ENCODE measurements at regions not wholly inside any gene's neighbourhood (a gene's known extent, or its start where the extent isn't known, plus 50 kb on each side); places are given as distances from the start of the nearest gene placed in this dataset.
A peak's percentile ranks its signal among the peaks of the same experiment; 100 is the strongest.
"Not testable (repeated sequence)": the region's sequence is repeated elsewhere in the genome, so short reads cannot be mapped to it uniquely, and the experiment has no call there.

GRCh38 chr14:21902561-21903181 is 229.1 kb upstream of the OR4E1 start:
- Histone ChIP-seq H3K9me3 (ENCODE audit: control insufficient read depth in 2 of 2, insufficient read depth in 1 of 2, low read length in 1 of 2) (peaks cover 0 to 7% of the 10 kb centered on the region in 2 donors), H3K4me1 (ENCODE audit: control insufficient read depth in 2 of 2, insufficient read depth in 2 of 2, low read length in 2 of 2) (peaks cover 3 to 17% of the 10 kb centered on the region in 2 donors), H3K27me3 (ENCODE audit: control insufficient read depth in 2 of 2, insufficient read depth in 1 of 2, low read length in 1 of 2) (no peaks in the 10 kb centered on the region), H3K4me3 (ENCODE audit: low read length in 2 of 2) (peak overlapping the region; percentile 36 to 39), H3K36me3 (ENCODE audit: control insufficient read depth in 2 of 2, insufficient read depth in 2 of 2, low read length in 1 of 2) (no peaks in the 10 kb centered on the region), H3K27ac (ENCODE audit: low read depth in 1 of 2, low read length in 1 of 2) (peak overlapping the region; percentile 84)
- peak in 1 of 9 donors; percentile 78 for DNase-seq (ENCODE audit: low read depth in 6 of 9, low spot score in 9 of 9)
- 54% methylated on average over 4 of the region's 4 CpGs for WGBS

DNA sequence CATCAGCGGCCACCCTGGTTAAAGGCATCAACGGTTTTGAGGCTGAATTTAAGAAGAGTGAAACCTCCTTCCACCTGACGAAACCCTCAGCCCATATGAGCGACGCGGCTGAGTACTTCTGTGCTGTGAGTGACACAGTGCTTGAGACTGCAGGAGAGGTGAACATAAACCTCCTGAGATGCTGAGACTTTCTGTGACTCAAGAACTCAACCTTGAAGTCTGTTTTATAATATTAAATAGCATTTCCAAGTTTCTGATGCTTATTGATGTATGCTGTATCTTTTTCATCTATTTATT is 221.2 kb upstream of the OR4E1 start:
- peak overlapping the region; percentile 20 to 21 for H3K4me3 ChIP-seq (ENCODE audit: low read length in 2 of 2)
- not testable (repeated sequence) for H3K9me3 ChIP-seq (ENCODE audit: control insufficient read depth in 2 of 2, insufficient read depth in 1 of 2, low read length in 1 of 2); H3K4me1 ChIP-seq (ENCODE audit: control insufficient read depth in 2 of 2, insufficient read depth in 2 of 2, low read length in 2 of 2); H3K36me3 ChIP-seq (ENCODE audit: control insufficient read depth in 2 of 2, insufficient read depth in 2 of 2, low read length in 1 of 2); H3K27me3 ChIP-seq (ENCODE audit: control insufficient read depth in 2 of 2, insufficient read depth in 1 of 2, low read length in 1 of 2)
- WGBS: 62% methylated on average over 6 of the region's 6 CpGs
- peak in 1 of 9 donors; percentile 46 for DNase-seq (ENCODE audit: low read depth in 6 of 9, low spot score in 9 of 9)
- H3K27ac ChIP-seq (ENCODE audit: low read depth in 1 of 2, low read length in 1 of 2): peak overlapping the region in 1 of 2 donors; percentile 26

DNA sequence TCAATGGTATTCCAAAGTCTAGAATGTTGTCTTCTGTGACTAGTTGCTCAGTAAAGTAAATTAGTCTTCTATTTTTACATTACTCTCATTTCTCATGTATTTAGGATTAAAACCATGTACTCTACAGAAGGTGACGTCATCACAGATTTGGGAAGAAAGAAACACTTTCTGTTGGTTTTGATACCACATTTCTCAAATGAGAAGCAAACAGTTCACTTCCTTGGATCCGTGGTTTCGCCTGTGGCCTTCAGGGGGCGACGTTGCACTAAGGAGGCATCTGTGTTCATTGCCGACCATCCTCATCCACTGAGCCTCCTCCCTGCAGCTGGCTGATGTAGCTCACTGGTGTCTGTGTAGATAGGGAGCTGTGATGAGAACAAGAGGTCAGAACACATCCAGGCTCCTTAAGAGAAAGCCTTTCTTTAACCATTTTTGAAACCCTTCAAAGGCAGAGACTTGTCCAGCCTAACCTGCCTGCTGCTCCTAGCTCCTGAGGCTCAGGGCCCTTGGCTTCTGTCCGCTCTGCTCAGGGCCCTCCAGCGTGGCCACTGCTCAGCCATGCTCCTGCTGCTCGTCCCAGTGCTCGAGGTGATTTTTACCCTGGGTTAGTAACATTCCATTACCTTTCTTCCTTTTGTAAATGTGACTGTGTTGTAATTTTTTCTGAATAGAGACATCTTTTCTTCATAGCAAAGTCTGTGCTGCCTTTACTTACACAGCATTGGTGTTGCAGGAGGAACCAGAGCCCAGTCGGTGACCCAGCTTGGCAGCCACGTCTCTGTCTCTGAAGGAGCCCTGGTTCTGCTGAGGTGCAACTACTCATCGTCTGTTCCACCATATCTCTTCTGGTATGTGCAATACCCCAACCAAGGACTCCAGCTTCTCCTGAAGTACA is 220.6 kb upstream of the OR4E1 start:
- DNase-seq (ENCODE audit: low read depth in 6 of 9, low spot score in 9 of 9): peak in 3 of 9 donors; percentile 52 to 80 (median 71)
- no peaks in the 10 kb centered on the region for H3K36me3 ChIP-seq (ENCODE audit: control insufficient read depth in 2 of 2, insufficient read depth in 2 of 2, low read length in 1 of 2)
- H3K27me3 ChIP-seq (ENCODE audit: control insufficient read depth in 2 of 2, insufficient read depth in 1 of 2, low read length in 1 of 2): no peaks in the 10 kb centered on the region
- 57% methylated on average over 13 of the region's 13 CpGs for WGBS
- peaks cover 0 to 10% of the 10 kb centered on the region in 2 donors for H3K4me1 ChIP-seq (ENCODE audit: control insufficient read depth in 2 of 2, insufficient read depth in 2 of 2, low read length in 2 of 2)
- peak overlapping the region; percentile 20 to 21 for H3K4me3 ChIP-seq (ENCODE audit: low read length in 2 of 2)
- H3K9me3 ChIP-seq (ENCODE audit: control insufficient read depth in 2 of 2, insufficient read depth in 1 of 2, low read length in 1 of 2): no peaks in the 10 kb centered on the region
- H3K27ac ChIP-seq (ENCODE audit: low read depth in 1 of 2, low read length in 1 of 2): peak overlapping the region; percentile 26 to 59

GRCh38 chr14:21891921-21892320 is 218.3 kb upstream of the OR4E1 start:
- H3K27me3 ChIP-seq (ENCODE audit: control insufficient read depth in 2 of 2, insufficient read depth in 1 of 2, low read length in 1 of 2): no peaks in the 10 kb centered on the region
- no peak for DNase-seq (ENCODE audit: low read depth in 6 of 9, low spot score in 9 of 9)
- no peaks in the 10 kb centered on the region for H3K9me3 ChIP-seq (ENCODE audit: control insufficient read depth in 2 of 2, insufficient read depth in 1 of 2, low read length in 1 of 2)
- H3K4me1 ChIP-seq (ENCODE audit: control insufficient read depth in 2 of 2, insufficient read depth in 2 of 2, low read length in 2 of 2): peaks cover 8 to 20% of the 10 kb centered on the region in 2 donors
- H3K4me3 ChIP-seq (ENCODE audit: low read length in 2 of 2): no peak overlapping the region
- H3K27ac ChIP-seq (ENCODE audit: low read depth in 1 of 2, low read length in 1 of 2): no peak overlapping the region
- WGBS: 98% methylated on average over 1 of the region's 1 CpG
- no peaks in the 10 kb centered on the region for H3K36me3 ChIP-seq (ENCODE audit: control insufficient read depth in 2 of 2, insufficient read depth in 2 of 2, low read length in 1 of 2)

DNA sequence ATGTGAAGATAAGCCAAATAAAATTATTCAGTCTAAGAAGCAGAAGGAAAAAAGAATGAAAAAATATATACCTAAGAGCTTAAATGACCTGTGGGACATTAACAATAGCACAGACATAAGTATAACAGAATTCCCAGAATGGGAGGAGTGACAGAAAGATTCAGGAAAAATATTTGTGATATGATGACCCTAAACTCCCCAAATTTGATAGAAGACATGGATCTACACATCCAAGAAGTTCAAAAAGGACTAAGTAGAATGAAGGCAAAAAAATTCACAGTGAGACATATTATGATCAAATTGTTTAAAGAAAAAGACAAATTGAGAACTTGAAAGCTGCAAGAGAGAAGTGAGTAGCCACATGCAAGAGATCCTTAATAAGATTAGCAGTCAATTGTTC is 211.4 kb upstream of the OR4E1 start:
- no peaks in the 10 kb centered on the region for H3K36me3 ChIP-seq (ENCODE audit: control insufficient read depth in 2 of 2, insufficient read depth in 2 of 2, low read length in 1 of 2)
- no peak for DNase-seq (ENCODE audit: low read depth in 6 of 9, low spot score in 9 of 9)
- H3K9me3 ChIP-seq (ENCODE audit: control insufficient read depth in 2 of 2, insufficient read depth in 1 of 2, low read length in 1 of 2): no peaks in the 10 kb centered on the region
- H3K27ac ChIP-seq (ENCODE audit: low read depth in 1 of 2, low read length in 1 of 2): no peak overlapping the region
- H3K27me3 ChIP-seq (ENCODE audit: control insufficient read depth in 2 of 2, insufficient read depth in 1 of 2, low read length in 1 of 2): no peaks in the 10 kb centered on the region
- H3K4me3 ChIP-seq (ENCODE audit: low read length in 2 of 2): no peak overlapping the region
- H3K4me1 ChIP-seq (ENCODE audit: control insufficient read depth in 2 of 2, insufficient read depth in 2 of 2, low read length in 2 of 2): peaks cover 8 to 10% of the 10 kb centered on the region in 2 donors

DNA sequence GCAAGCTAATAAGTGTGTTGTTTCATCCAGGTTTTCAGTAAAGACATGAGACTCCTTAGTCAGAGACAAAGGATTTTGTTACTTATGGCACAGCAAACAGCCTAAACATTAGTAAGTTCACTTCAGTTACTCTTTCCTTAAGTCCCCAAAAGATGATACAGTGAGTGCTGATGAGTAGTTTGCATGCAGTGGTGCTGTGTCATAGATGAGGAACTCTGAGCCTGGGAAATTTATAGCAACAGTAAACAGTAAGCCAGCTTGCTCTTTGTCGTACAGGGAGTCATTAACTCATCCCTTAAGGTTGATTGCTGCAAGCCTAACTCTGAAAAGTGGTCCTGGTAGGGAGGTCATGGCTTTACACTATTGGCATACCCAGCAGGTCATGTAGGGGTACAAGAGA is 208.6 kb upstream of the OR4E1 start:
- Histone ChIP-seq H3K27me3 (ENCODE audit: control insufficient read depth in 2 of 2, insufficient read depth in 1 of 2, low read length in 1 of 2) (no peaks in the 10 kb centered on the region), H3K4me1 (ENCODE audit: control insufficient read depth in 2 of 2, insufficient read depth in 2 of 2, low read length in 2 of 2) (peaks cover 3 to 10% of the 10 kb centered on the region in 2 donors), H3K9me3 (ENCODE audit: control insufficient read depth in 2 of 2, insufficient read depth in 1 of 2, low read length in 1 of 2) (no peaks in the 10 kb centered on the region), H3K27ac (ENCODE audit: low read depth in 1 of 2, low read length in 1 of 2) (no peak overlapping the region), H3K36me3 (ENCODE audit: control insufficient read depth in 2 of 2, insufficient read depth in 2 of 2, low read length in 1 of 2) (no peaks in the 10 kb centered on the region), H3K4me3 (ENCODE audit: low read length in 2 of 2) (no peak overlapping the region)
- DNase-seq (ENCODE audit: low read depth in 6 of 9, low spot score in 9 of 9): no peak
- 68% methylated on average over 1 of the region's 1 CpG for WGBS

DNA sequence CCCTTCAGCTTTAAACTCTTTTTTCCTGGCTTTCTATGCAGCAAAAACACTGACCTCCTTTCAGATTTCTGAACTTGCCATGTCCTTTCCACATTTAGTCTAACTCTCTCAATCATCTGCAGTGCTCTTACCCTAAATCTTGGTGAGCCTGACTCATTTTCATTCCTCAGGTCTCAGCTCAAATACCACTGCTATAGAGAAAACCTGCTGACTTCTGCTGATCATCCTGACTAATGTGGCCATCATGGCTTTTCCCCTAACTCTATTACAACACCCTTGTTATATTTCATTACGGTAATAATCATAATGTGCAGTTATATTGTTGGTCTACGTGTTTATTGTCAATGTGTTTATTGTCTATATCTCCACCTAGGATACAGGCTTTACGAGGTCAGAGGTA is 207.3 kb upstream of the OR4E1 start:
- H3K9me3 ChIP-seq (ENCODE audit: control insufficient read depth in 2 of 2, insufficient read depth in 1 of 2, low read length in 1 of 2): no peaks in the 10 kb centered on the region
- no peak overlapping the region for H3K4me3 ChIP-seq (ENCODE audit: low read length in 2 of 2)
- 66% methylated on average over 3 of the region's 3 CpGs for WGBS
- H3K27me3 ChIP-seq (ENCODE audit: control insufficient read depth in 2 of 2, insufficient read depth in 1 of 2, low read length in 1 of 2): no peaks in the 10 kb centered on the region
- H3K27ac ChIP-seq (ENCODE audit: low read depth in 1 of 2, low read length in 1 of 2): no peak overlapping the region
- H3K36me3 ChIP-seq (ENCODE audit: control insufficient read depth in 2 of 2, insufficient read depth in 2 of 2, low read length in 1 of 2): no peaks in the 10 kb centered on the region
- no peak for DNase-seq (ENCODE audit: low read depth in 6 of 9, low spot score in 9 of 9)
- H3K4me1 ChIP-seq (ENCODE audit: control insufficient read depth in 2 of 2, insufficient read depth in 2 of 2, low read length in 2 of 2): peaks cover 3 to 10% of the 10 kb centered on the region in 2 donors

- 98% methylated on average over 2 of the region's 2 CpGs for WGBS
- H3K4me1 ChIP-seq (ENCODE audit: control insufficient read depth in 2 of 2, insufficient read depth in 2 of 2, low read length in 2 of 2): peaks cover 15 to 21% of the 10 kb centered on the region in 2 donors
- no peak overlapping the region for H3K4me3 ChIP-seq (ENCODE audit: low read length in 2 of 2)
- no peak overlapping the region for H3K27ac ChIP-seq (ENCODE audit: low read depth in 1 of 2, low read length in 1 of 2)
- no peak for DNase-seq (ENCODE audit: low read depth in 6 of 9, low spot score in 9 of 9)
- H3K9me3 ChIP-seq (ENCODE audit: control insufficient read depth in 2 of 2, insufficient read depth in 1 of 2, low read length in 1 of 2): no peaks in the 10 kb centered on the region
- H3K27me3 ChIP-seq (ENCODE audit: control insufficient read depth in 2 of 2, insufficient read depth in 1 of 2, low read length in 1 of 2): no peaks in the 10 kb centered on the region
- no peaks in the 10 kb centered on the region for H3K36me3 ChIP-seq (ENCODE audit: control insufficient read depth in 2 of 2, insufficient read depth in 2 of 2, low read length in 1 of 2)
Measured at GRCh38 chr14:21875791-21876190, 202.2 kb upstream of the OR4E1 start.

DNA sequence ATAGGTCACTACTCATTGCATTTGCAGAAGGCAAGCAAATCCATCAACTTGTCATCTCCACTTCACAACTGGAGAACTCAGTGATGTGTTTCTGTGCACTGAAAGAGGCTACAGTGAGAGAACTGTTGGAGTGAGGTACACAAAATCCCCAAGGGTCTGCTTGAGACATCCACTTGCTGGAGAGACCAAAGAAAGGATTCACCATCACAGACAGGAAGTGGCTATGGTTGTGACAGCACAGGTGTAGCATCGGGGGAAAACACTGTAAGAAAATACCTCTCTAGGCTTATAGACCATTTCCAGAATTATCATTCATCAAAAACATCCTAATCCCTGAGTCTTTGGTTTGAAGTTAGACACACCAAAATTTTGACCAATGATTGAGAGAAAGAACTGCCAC is 201.3 kb upstream of the OR4E1 start:
- DNase-seq (ENCODE audit: low read depth in 6 of 9, low spot score in 9 of 9): peak in 2 of 9 donors; percentile 57 to 79
- no peaks in the 10 kb centered on the region for H3K27me3 ChIP-seq (ENCODE audit: control insufficient read depth in 2 of 2, insufficient read depth in 1 of 2, low read length in 1 of 2)
- H3K27ac ChIP-seq (ENCODE audit: low read depth in 1 of 2, low read length in 1 of 2): peak overlapping the region in 1 of 2 donors; percentile 55
- no peaks in the 10 kb centered on the region for H3K36me3 ChIP-seq (ENCODE audit: control insufficient read depth in 2 of 2, insufficient read depth in 2 of 2, low read length in 1 of 2)
- no peak overlapping the region for H3K4me3 ChIP-seq (ENCODE audit: low read length in 2 of 2)
- WGBS: 13% methylated on average over 1 of the region's 1 CpG
- no peaks in the 10 kb centered on the region for H3K9me3 ChIP-seq (ENCODE audit: control insufficient read depth in 2 of 2, insufficient read depth in 1 of 2, low read length in 1 of 2)
- peaks cover 15 to 21% of the 10 kb centered on the region in 2 donors for H3K4me1 ChIP-seq (ENCODE audit: control insufficient read depth in 2 of 2, insufficient read depth in 2 of 2, low read length in 2 of 2)

Data from thymus (tissue), 11 donors.